CD4-positive, alpha-beta memory T cell (primary cell): ENCODE measurements at regions not wholly inside any gene's neighbourhood (a gene's known extent, or its start where the extent isn't known, plus 50 kb on each side); places are given as distances from the start of the nearest gene placed in this dataset.
"Not testable (repeated sequence)": the region's sequence is repeated elsewhere in the genome, so short reads cannot be mapped to it uniquely, and the experiment has no call there.

ENCODE experiments used
- CTCF ChIA-PET: fragments of 350-600 bp; sonication (Branson Sonifier 250); formaldehyde crosslinking; loops from one replicate; lab custom pipeline; 2021; ENCODE audit warnings: inconsistent platforms; ENCODE audit not compliant: partially characterized antibody; lab: Charles Lee
- POLR2A ChIA-PET: fragments of 350-600 bp; sonication (Branson Sonifier 250); formaldehyde crosslinking; loops from one replicate; lab custom pipeline; 2021; ENCODE audit not compliant: partially characterized antibody; lab: Charles Lee
- DNase-seq, 5 donors: peaks; one replicate each; pipeline versions ENCODE4 v3.0.0 to v3.0.0-alpha.2; 2020 to 2022; ENCODE audit warnings: mixed read lengths in 1 of 5
- H3K27ac ChIP-seq: one replicate; pipeline ENCODE4 v1.7.0; 2013; ENCODE audit warnings: low read depth, low read length
- H3K27me3 ChIP-seq: 2 replicates; pipeline ENCODE4 v1.7.0; 2013; ENCODE audit warnings: mild to moderate bottlenecking, low read length, moderate library complexity; ENCODE audit not compliant: insufficient read depth
- H3K36me3 ChIP-seq: 2 replicates; pipeline ENCODE4 v1.7.0; 2013; ENCODE audit warnings: mild to moderate bottlenecking, low read length, moderate library complexity; ENCODE audit not compliant: insufficient read depth
- H3K4me1 ChIP-seq: 2 replicates; pipeline ENCODE4 v1.7.0; 2013; ENCODE audit warnings: mild to moderate bottlenecking, low read length, moderate library complexity; ENCODE audit not compliant: insufficient read depth
- H3K4me3 ChIP-seq, 2 donors: one replicate each; pipeline ENCODE4 v1.7.0; 2013; ENCODE audit warnings: low read length in 2 of 2, mild to moderate bottlenecking in 1 of 2
- H3K9me3 ChIP-seq, 2 donors: one replicate each; pipeline ENCODE4 v1.7.0; 2013; ENCODE audit warnings: low read length in 2 of 2, control low read depth in 1 of 2; ENCODE audit not compliant: control insufficient read depth in 1 of 2
- H3K27ac Mint-ChIP-seq, 7 donors: one replicate each; pipeline ENCODE4 v1.8.0; 2020 to 2021; ENCODE audit warnings: mixed read lengths in 7 of 7, mild to moderate bottlenecking in 6 of 7, inconsistent platforms in 3 of 7, moderate library complexity in 3 of 7
- H3K27me3 Mint-ChIP-seq, 2 donors: one replicate each; pipeline ENCODE4 v1.8.0; 2020 to 2021; ENCODE audit warnings: mixed read lengths in 2 of 2
- H3K36me3 Mint-ChIP-seq, 2 donors: one replicate each; pipeline ENCODE4 v1.8.0; 2020 to 2021; ENCODE audit warnings: mixed read lengths in 2 of 2, inconsistent platforms in 1 of 2, mild to moderate bottlenecking in 1 of 2
- H3K4me1 Mint-ChIP-seq, 4 donors: one replicate each; pipeline ENCODE4 v1.8.0; 2020 to 2021; ENCODE audit warnings: mixed read lengths in 4 of 4, mild to moderate bottlenecking in 1 of 4
- H3K4me3 Mint-ChIP-seq, 8 donors: one replicate each; pipeline ENCODE4 v1.8.0; 2020 to 2021; ENCODE audit warnings: mixed read lengths in 8 of 8, mild to moderate bottlenecking in 7 of 8, moderate library complexity in 6 of 8, inconsistent platforms in 3 of 8
- H3K9me3 Mint-ChIP-seq, 8 donors: one replicate each; pipeline ENCODE4 v1.8.0; 2020 to 2021; ENCODE audit warnings: mixed read lengths in 8 of 8, mild to moderate bottlenecking in 5 of 8, inconsistent platforms in 3 of 8, moderate library complexity in 1 of 8
- intact Hi-C: fragments of 100-400 bp; cut with micrococcal nuclease; formaldehyde crosslinking; loops from one replicate; pipeline ENCODE4 v1.15.1; 2023

DNA sequence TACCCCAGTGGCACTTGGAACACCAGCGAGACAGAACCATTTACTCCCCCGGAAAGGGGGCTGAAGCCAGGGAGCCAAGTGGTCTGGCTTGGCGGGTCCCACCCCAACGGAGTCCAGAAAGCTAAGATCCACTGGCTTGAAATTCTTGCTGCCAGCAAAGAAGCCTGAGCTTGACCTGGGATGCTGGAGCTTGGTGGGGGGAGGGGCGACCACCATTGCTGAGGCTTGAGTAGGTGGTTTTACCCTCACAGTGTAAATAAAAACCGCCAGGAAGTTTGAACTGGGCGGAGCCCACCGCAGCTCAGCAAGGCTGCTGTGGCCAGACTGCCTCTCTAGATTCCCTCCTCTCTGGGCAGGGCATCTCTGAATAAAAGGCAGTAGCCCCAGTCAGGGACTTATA lies 62.8 kb downstream of the RPS24 start:
- H3K9me3 ChIP-seq, H3K36me3 ChIP-seq, CTCF ChIA-PET, H3K4me1 Mint-ChIP-seq, POLR2A ChIA-PET, H3K27ac ChIP-seq, intact Hi-C loops, H3K27ac Mint-ChIP-seq, H3K36me3 Mint-ChIP-seq, H3K4me1 ChIP-seq, DNase-seq, H3K27me3 Mint-ChIP-seq, H3K27me3 ChIP-seq, H3K4me3 ChIP-seq, H3K4me3 Mint-ChIP-seq: not testable (repeated sequence)
- peaks cover 0 to 28% (median 26%) of the 10 kb centered on the region in 8 donors for H3K9me3 Mint-ChIP-seq

DNA sequence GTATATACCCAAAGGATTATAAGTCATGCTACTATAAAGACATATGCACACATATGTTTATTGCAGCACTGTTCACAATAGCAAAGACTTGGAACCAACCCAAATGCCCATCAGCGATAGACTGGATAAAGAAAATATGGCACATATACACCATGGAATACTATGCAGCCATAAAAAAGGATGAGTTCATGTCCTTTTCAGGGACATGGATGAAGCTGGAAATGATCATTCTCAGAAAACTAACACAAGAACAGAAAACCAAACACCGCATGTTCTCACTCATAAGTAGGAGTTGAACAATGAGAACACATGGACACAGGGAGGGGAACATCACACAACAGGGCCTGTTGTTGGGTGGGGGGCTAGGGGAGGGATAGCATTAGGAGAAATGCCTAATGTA lies 68.9 kb downstream of the RPS24 start:
- H3K9me3 Mint-ChIP-seq: peaks cover 0 to 68% (median 46%) of the 10 kb centered on the region in 8 donors
- H3K9me3 ChIP-seq, H3K4me3 ChIP-seq, H3K27ac ChIP-seq, DNase-seq, H3K27me3 Mint-ChIP-seq, H3K4me1 ChIP-seq, H3K27me3 ChIP-seq, intact Hi-C loops, H3K27ac Mint-ChIP-seq, H3K36me3 Mint-ChIP-seq, CTCF ChIA-PET, H3K4me1 Mint-ChIP-seq, H3K36me3 ChIP-seq, POLR2A ChIA-PET, H3K4me3 Mint-ChIP-seq: not testable (repeated sequence)

DNA sequence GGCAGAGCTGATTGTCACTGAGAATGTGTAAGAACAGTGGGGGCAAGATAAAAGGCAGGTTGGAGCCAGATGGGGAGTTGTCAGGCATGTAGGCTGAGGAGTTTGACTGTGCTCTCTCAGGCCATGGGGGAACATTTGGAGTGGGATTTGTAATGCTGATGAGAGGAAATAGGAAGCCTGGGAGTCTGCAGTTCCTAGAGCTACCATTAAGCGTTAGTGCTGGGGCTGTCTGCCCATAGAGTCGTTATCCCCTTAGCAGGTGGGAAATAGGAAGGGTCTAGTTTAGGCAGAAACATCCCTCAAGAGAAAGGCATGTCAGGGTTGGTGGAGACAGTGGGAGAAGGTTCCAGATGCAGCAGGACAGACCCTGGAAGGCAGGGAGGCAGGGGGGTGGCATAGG lies 75.5 kb downstream of the RPS24 start:
- Mint-ChIP-seq H3K27ac (no peak overlapping the region), H3K4me3 (no peak overlapping the region), H3K9me3 (peaks cover 0 to 28% (median 9%) of the 10 kb centered on the region in 8 donors), H3K27me3 (peaks cover 3% of the 10 kb centered on the region in 2 donors), H3K36me3 (no peaks in the 10 kb centered on the region), H3K4me1 (no peaks in the 10 kb centered on the region)
- H3K36me3 ChIP-seq: no peaks in the 10 kb centered on the region
- no peaks in the 10 kb centered on the region for H3K4me1 ChIP-seq
- no peaks in the 10 kb centered on the region for H3K9me3 ChIP-seq
- H3K4me3 ChIP-seq: no peak overlapping the region
- H3K27ac ChIP-seq: no peak overlapping the region
- CTCF ChIA-PET: interaction anchor here (0.8 kb wide), 1 partner anchor 40 kb away, joined by 3 read pairs; no protein-coding TSS in a partner anchor
- POLR2A ChIA-PET: no interaction called here
- DNase-seq: no peak
- intact Hi-C loops: no loop called here
- H3K27me3 ChIP-seq: no peaks in the 10 kb centered on the region

DNA sequence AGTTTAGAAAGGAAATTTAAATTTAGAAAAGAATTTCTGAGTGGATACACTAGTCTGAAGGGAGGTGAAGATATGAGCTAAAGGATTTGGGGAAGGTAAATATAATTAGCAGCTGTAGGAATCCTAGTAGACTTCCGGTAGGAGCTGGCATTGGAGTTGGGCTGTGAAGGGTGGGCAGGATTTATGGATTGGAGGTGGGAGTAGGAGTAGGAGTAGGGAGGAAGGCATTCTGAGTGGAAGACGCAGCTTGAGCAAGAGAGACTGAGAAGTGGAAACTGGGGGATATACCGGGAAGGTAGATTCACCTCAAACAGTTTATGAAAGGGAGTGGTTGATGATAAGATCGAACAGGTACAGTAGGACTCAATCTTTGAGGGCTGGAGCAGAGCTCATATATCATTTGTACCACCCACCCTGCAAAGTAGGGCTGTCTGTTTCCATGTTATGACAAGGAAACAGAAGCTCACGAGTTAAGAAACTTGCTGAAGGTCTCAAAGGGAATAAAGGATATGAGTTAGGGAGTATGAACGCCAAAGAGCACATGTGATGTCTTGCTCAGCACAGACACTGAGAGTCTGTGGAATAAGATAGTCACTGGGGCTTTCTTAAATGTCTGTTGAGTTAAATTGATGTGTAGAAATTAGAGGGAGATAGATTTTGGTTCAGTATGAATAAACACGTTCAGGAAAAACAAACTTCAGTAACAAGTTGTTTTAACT lies 81.6 kb downstream of the RPS24 start:
- CTCF ChIA-PET: no interaction called here
- no peaks in the 10 kb centered on the region for H3K27me3 ChIP-seq
- Mint-ChIP-seq H3K36me3 (peaks cover 1 to 4% of the 10 kb centered on the region in 2 donors), H3K27me3 (peaks cover 8 to 17% of the 10 kb centered on the region in 2 donors), H3K9me3 (peaks cover 1 to 8% (median 4%) of the 10 kb centered on the region in 8 donors), H3K27ac (no peak overlapping the region), H3K4me3 (no peak overlapping the region), H3K4me1 (no peaks in the 10 kb centered on the region)
- H3K36me3 ChIP-seq: no peaks in the 10 kb centered on the region
- POLR2A ChIA-PET: no interaction called here
- H3K4me1 ChIP-seq: no peaks in the 10 kb centered on the region
- intact Hi-C loops: no loop called here
- no peak for DNase-seq
- H3K4me3 ChIP-seq: no peak overlapping the region
- no peak overlapping the region for H3K27ac ChIP-seq
- H3K9me3 ChIP-seq: no peaks in the 10 kb centered on the region

DNA sequence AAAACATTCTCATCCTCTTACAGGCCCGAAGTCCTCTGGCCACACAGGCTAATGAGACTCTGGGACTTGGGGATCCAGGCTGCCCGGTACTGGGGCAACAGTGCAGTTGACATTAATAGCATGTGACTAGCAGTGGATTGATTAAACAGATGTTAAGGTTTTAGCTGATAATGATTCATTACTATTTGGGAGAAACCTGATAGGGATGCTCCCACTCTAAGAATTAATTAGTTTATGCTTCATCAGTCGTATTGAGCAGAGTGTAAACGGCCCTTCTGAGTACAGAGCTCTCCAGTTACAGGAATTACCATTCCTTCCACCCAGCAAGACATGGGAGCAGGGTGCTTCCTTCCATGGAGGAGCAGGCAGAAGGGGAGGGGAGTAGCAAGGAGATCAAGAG lies 82.7 kb downstream of the RPS24 start:
- no peaks in the 10 kb centered on the region for H3K4me1 ChIP-seq
- Mint-ChIP-seq H3K4me1 (no peaks in the 10 kb centered on the region), H3K36me3 (peaks cover 1 to 4% of the 10 kb centered on the region in 2 donors), H3K27ac (no peak overlapping the region), H3K9me3 (peaks cover 3 to 18% (median 9%) of the 10 kb centered on the region in 8 donors), H3K27me3 (peaks cover 13 to 18% of the 10 kb centered on the region in 2 donors), H3K4me3 (no peak overlapping the region)
- intact Hi-C loops: no loop called here
- CTCF ChIA-PET: no interaction called here
- H3K4me3 ChIP-seq: no peak overlapping the region
- H3K36me3 ChIP-seq: no peaks in the 10 kb centered on the region
- no peak for DNase-seq
- POLR2A ChIA-PET: no interaction called here
- H3K27me3 ChIP-seq: no peaks in the 10 kb centered on the region
- H3K9me3 ChIP-seq: no peaks in the 10 kb centered on the region
- no peak overlapping the region for H3K27ac ChIP-seq

DNA sequence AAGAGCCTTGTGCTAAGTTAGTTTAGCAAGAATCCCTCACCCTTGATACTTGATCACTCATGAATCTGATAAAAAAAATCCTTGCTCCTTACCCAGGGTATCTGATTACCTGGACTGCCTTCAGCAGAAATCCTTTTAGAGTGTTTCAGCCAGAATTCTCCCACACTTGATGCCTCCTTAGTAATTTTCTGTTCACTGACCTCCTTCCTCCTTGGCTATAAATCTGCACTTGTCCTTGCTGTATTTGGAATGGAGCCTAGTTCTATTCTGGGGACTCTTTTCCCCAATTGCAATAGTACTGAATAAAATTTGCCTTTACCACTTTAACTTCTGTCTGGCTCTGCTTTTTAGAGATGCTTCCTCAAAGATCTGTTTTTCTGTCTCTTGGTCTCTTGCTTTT lies 84.9 kb downstream of the RPS24 start:
- ChIA-PET POLR2A (no interaction called here), CTCF (no interaction called here)
- Mint-ChIP-seq H3K9me3 (peaks cover 7 to 38% (median 24%) of the 10 kb centered on the region in 8 donors), H3K4me1 (no peaks in the 10 kb centered on the region), H3K27me3 (peaks cover 15 to 18% of the 10 kb centered on the region in 2 donors), H3K36me3 (peaks cover 3 to 4% of the 10 kb centered on the region in 2 donors), H3K27ac (peak overlapping the region in 1 of 7 donors; percentile 8), H3K4me3 (no peak overlapping the region)
- H3K4me1 ChIP-seq: no peaks in the 10 kb centered on the region
- no peaks in the 10 kb centered on the region for H3K36me3 ChIP-seq
- no peak overlapping the region for H3K27ac ChIP-seq
- no peak for DNase-seq
- intact Hi-C loops: no loop called here
- H3K9me3 ChIP-seq: no peaks in the 10 kb centered on the region
- no peak overlapping the region for H3K4me3 ChIP-seq
- no peaks in the 10 kb centered on the region for H3K27me3 ChIP-seq

DNA sequence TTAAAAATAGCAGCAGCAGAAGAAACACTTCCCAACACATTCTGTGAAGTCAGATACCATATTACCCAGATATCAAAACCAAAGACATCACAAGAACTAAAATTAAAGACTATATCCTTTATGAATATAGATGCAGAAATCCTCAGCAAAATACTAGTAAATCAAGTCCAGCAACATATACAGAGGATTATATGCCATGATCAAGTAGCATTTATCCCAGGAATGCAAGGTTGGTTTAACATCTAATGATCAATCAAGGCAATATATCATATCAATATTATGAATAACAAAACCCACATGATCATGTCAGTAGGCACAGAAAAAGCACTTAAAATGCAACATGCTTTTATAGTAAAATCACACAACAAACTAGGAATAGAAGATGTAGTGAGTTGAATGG lies 88.1 kb downstream of the RPS24 start:
- Histone ChIP-seq H3K36me3 (no peaks in the 10 kb centered on the region), H3K9me3 (no peaks in the 10 kb centered on the region), H3K27me3 (no peaks in the 10 kb centered on the region), H3K4me3 (no peak overlapping the region), H3K27ac (no peak overlapping the region), H3K4me1 (no peaks in the 10 kb centered on the region)
- ChIA-PET POLR2A (no interaction called here), CTCF (no interaction called here)
- peaks cover 7 to 46% (median 28%) of the 10 kb centered on the region in 8 donors for H3K9me3 Mint-ChIP-seq
- no peak for DNase-seq
- peaks cover 13 to 15% of the 10 kb centered on the region in 2 donors for H3K27me3 Mint-ChIP-seq
- H3K36me3 Mint-ChIP-seq: peaks cover 3 to 4% of the 10 kb centered on the region in 2 donors
- intact Hi-C loops: no loop called here
- H3K4me1 Mint-ChIP-seq: no peaks in the 10 kb centered on the region
- no peak overlapping the region for H3K27ac Mint-ChIP-seq
- no peak overlapping the region for H3K4me3 Mint-ChIP-seq
